DND-41 (cell line): ENCODE measurements at regions not wholly inside any gene's neighbourhood (a gene's known extent, or its start where the extent isn't known, plus 50 kb on each side); places are given as distances from the start of the nearest gene placed in this dataset.

Experiments used
- ATAC-seq: fragments of 200-7000 bp; cut with Tn5 transposase; 3 replicates; pipeline ENCODE4 v1.9.1; 2021; ENCODE audit warnings: low read depth; ENCODE audit not compliant: insufficient read depth
- DNase-seq: peaks from one replicate; pipeline ENCODE4 v3.0.0-alpha.2; 2020
- H2AFZ ChIP-seq: 2 replicates; pipeline ENCODE4 v1.6.0; 2012; ENCODE audit warnings: low read depth, low read length
- H3K27ac ChIP-seq: 2 replicates; pipeline ENCODE4 v1.5.1; 2012; ENCODE audit warnings: low read length, inconsistent platforms
- H3K27me3 ChIP-seq: fragments of 200-600 bp; sonication (generic); 2 replicates; pipeline ENCODE4 v1.6.0; 2012; ENCODE audit warnings: low read length, mild to moderate bottlenecking, inconsistent platforms; ENCODE audit not compliant: insufficient read depth, poor library complexity
- H3K36me3 ChIP-seq: 2 replicates; pipeline ENCODE4 v1.5.1; 2012; ENCODE audit warnings: low read length, inconsistent platforms; ENCODE audit not compliant: insufficient read depth
- H3K4me1 ChIP-seq: 2 replicates; pipeline ENCODE4 v1.5.1; 2012; ENCODE audit warnings: mild to moderate bottlenecking, low read length; ENCODE audit not compliant: insufficient read depth
- H3K4me2 ChIP-seq: 2 replicates; pipeline ENCODE4 v1.6.0; 2012; ENCODE audit warnings: mild to moderate bottlenecking, moderate library complexity, low read length, inconsistent platforms; ENCODE audit not compliant: insufficient read depth
- H3K4me3 ChIP-seq, 2 experiments: fragments of 200-600 bp in 1 of 2; shearing (Covaris generic) in 1 of 2; 2 replicates each; pipeline ENCODE4 v1.5.1; 2012 to 2016; ENCODE audit warnings: inconsistent platforms in 2 of 2, low read length in 2 of 2, mild to moderate bottlenecking in 2 of 2, low read depth in 1 of 2, moderate library complexity in 1 of 2
- H3K79me2 ChIP-seq: 2 replicates; pipeline ENCODE4 v1.6.0; 2012; ENCODE audit warnings: low read length, inconsistent platforms; ENCODE audit not compliant: insufficient read depth
- H3K9ac ChIP-seq: 2 replicates; pipeline ENCODE4 v1.6.0; 2012; ENCODE audit warnings: low read depth, mild to moderate bottlenecking, inconsistent platforms, low read length, moderate library complexity
- H3K9me3 ChIP-seq: 2 replicates; pipeline ENCODE4 v1.5.1; 2012; ENCODE audit warnings: low read length, moderate library complexity, mild to moderate bottlenecking, inconsistent platforms; ENCODE audit not compliant: insufficient read depth, severe bottlenecking
- H4K20me1 ChIP-seq: 2 replicates; pipeline ENCODE4 v1.6.0; 2012; ENCODE audit warnings: low read length; ENCODE audit not compliant: insufficient read depth
- EZH2 ChIP-seq: IDR thresholded peaks from 3 replicates; pipeline ENCODE4 v1.6.1; 2012; ENCODE audit warnings: borderline replicate concordance, low read depth, mild to moderate bottlenecking, moderate library complexity, low read length, inconsistent platforms; ENCODE audit not compliant: severe bottlenecking
- TF ChIP-seq, protein P1 (sequence below): IDR thresholded peaks from 2 replicates; pipeline ENCODE4 v1.5.1; 2012; ENCODE audit warnings: borderline replicate concordance, low read length, moderate library complexity, mild to moderate bottlenecking; ENCODE audit not compliant: poor library complexity, severe bottlenecking; ENCODE audit errors: extremely low read depth

DNA sequence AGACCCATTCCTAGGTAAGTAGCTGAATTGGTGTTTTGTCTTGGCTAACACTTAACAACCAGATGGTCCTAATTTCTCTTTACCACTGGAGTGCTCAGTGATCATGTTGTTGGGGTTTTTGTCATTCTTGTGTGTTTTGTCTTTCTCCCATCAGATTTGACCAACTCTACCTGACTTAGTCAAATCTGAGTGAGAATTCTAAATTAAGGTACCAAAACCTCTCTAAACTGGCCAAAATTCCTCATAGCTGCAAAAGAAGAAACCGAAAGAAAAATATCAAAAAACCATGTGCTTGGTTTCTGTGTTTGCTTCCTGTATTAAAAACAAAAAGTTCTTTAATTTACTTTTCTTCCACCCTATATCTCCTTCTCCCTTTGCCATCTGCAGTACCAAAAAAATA is 350.7 kb upstream of the SPHKAP start:
- Histone ChIP-seq H3K4me2 (no peak overlapping the region), H3K4me1 (no peaks in the 10 kb centered on the region), H2AFZ (no peak overlapping the region), H3K36me3 (no peaks in the 10 kb centered on the region), H3K9me3 (peaks cover 21% of the 10 kb centered on the region), H3K9ac (no peak overlapping the region), H3K4me3 (no peak overlapping the region), H3K79me2 (no peaks in the 10 kb centered on the region), H3K27ac (no peak overlapping the region), H3K27me3 (no peaks in the 10 kb centered on the region), H4K20me1 (no peaks in the 10 kb centered on the region)
- DNase-seq (no peak), ATAC-seq (no peak)
- TF ChIP-seq, protein P1, sequence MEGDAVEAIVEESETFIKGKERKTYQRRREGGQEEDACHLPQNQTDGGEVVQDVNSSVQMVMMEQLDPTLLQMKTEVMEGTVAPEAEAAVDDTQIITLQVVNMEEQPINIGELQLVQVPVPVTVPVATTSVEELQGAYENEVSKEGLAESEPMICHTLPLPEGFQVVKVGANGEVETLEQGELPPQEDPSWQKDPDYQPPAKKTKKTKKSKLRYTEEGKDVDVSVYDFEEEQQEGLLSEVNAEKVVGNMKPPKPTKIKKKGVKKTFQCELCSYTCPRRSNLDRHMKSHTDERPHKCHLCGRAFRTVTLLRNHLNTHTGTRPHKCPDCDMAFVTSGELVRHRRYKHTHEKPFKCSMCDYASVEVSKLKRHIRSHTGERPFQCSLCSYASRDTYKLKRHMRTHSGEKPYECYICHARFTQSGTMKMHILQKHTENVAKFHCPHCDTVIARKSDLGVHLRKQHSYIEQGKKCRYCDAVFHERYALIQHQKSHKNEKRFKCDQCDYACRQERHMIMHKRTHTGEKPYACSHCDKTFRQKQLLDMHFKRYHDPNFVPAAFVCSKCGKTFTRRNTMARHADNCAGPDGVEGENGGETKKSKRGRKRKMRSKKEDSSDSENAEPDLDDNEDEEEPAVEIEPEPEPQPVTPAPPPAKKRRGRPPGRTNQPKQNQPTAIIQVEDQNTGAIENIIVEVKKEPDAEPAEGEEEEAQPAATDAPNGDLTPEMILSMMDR = no peak
- no peak for TF ChIP-seq EZH2

DNA sequence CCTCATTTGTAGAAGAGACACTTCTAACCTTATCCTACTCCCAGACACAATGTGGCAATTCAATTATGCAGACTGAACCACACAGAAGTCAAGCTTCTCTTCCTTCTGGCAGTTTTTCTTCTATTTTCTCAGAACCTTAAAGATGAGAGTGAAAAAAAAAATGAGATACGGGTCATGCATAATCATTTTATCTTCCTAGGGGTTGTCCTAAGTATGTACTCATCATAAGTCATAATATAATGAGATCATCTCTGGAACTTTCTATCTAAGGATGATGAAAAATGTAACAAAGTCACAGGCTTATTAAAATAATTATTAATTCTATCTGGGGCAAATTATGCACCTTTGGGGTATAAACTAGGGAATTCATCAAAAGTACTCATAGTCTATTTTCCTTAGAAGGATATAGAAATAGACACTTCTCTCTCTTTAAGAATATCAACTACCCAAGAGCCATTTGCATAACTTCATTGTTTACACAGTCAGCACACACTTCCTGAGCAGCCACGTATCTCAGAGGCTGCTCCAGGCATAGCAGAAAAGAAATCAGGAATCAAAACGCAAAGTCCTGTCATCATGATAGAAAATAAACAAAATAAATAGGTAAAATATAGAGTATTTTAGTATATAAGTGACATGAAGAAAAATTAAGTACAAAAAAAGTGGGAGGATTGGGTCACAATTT is 345.9 kb upstream of the SPHKAP start:
- DNase-seq = no peak
- TF ChIP-seq, protein P1 = no peak
- TF ChIP-seq EZH2 = no peak
- Histone ChIP-seq H3K9me3 (no peaks in the 10 kb centered on the region), H3K4me3 (no peak overlapping the region), H3K4me1 (no peaks in the 10 kb centered on the region), H3K9ac (no peak overlapping the region), H2AFZ (no peak overlapping the region), H4K20me1 (no peaks in the 10 kb centered on the region), H3K4me2 (no peak overlapping the region), H3K27ac (no peak overlapping the region), H3K27me3 (no peaks in the 10 kb centered on the region), H3K79me2 (no peaks in the 10 kb centered on the region), H3K36me3 (no peaks in the 10 kb centered on the region)
- no peak for ATAC-seq

DNA sequence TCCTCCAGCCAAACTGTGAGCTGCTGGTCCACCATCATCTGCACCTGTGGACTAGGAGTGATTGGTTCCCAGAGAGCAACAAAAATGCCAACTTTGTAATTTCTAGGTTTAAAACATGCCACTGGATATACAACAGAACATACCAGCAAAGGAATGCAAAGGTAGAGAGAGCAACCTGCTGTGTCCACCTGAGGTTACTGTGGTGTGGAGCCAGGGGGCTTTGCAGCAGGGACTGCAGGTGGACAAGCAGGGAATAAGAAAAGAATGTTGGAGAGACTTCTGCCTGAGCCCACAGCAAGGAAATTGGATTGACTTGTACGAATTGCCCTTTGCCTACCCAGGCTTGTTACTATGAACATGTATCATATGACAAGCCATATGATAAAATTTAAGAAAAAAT is 345.2 kb upstream of the SPHKAP start:
- Histone ChIP-seq H3K4me3 (no peak overlapping the region), H3K9ac (no peak overlapping the region), H3K4me1 (no peaks in the 10 kb centered on the region), H4K20me1 (no peaks in the 10 kb centered on the region), H3K79me2 (no peaks in the 10 kb centered on the region), H3K27me3 (no peaks in the 10 kb centered on the region), H3K27ac (no peak overlapping the region), H2AFZ (no peak overlapping the region), H3K9me3 (no peaks in the 10 kb centered on the region), H3K36me3 (no peaks in the 10 kb centered on the region), H3K4me2 (no peak overlapping the region)
- no peak for ATAC-seq
- TF ChIP-seq, protein P1 = no peak
- no peak for DNase-seq
